Stomach (tissue), 8 donors: ENCODE measurements at regions not wholly inside any gene's neighbourhood (a gene's known extent, or its start where the extent isn't known, plus 50 kb on each side); places are given as distances from the start of the nearest gene placed in this dataset.
A peak's percentile ranks its signal among the peaks of the same experiment; 100 is the strongest.

Source experiments
- DNase-seq, 2 donors: peaks; one replicate each; pipeline versions ENCODE4 v3.0.0 to v3.0.0-alpha.2; 2013 to 2019
- H3K27ac ChIP-seq, 5 donors: fragments of 200-600 bp in 4 of 5; sonication (generic) in 4 of 5; one replicate each; pipeline ENCODE4 v1.5.1; 2013 to 2019; ENCODE audit warnings: mild to moderate bottlenecking in 1 of 5, moderate library complexity in 1 of 5
- H3K27me3 ChIP-seq, 3 donors: fragments of 200-600 bp; sonication (generic); one replicate each; pipeline ENCODE4 v1.5.1; 2017 to 2019; ENCODE audit warnings: mixed run types in 1 of 3
- H3K36me3 ChIP-seq, 4 donors: fragments of 200-600 bp; sonication (generic); 1 replicate in 3 of 4; 2 replicates in 1 of 4; pipeline ENCODE4 v1.5.1; 2016 to 2019
- H3K4me1 ChIP-seq, 4 donors: fragments of 200-600 bp; sonication (generic); one replicate each; pipeline ENCODE4 v1.5.1; 2016 to 2019
- H3K4me3 ChIP-seq, 4 donors: fragments of 200-600 bp; sonication (generic) in 3 of 4; one replicate each; pipeline ENCODE4 v1.5.1; 2016 to 2019; ENCODE audit warnings: mild to moderate bottlenecking in 1 of 4
- H3K9me3 ChIP-seq, 4 donors: fragments of 200-600 bp; sonication (generic); one replicate each; pipeline ENCODE4 v1.5.1; 2016 to 2019
- CTCF ChIP-seq, 7 experiments: fragments of 450-650 bp in 4 of 7; fragments of 200-600 bp in 3 of 7; sonication (generic) in 3 of 7; IDR thresholded peaks; one replicate each; pipeline ENCODE4 v1.5.1; 2016 to 2019; ENCODE audit warnings: antibody characterized with exemption in 7 of 7, control low read depth in 2 of 7, mild to moderate bottlenecking in 1 of 7
- EP300 ChIP-seq: sonication (generic); formaldehyde crosslinking; IDR thresholded peaks from one replicate; pipeline ENCODE4 v1.6.1; 2017; ENCODE audit warnings: antibody characterized with exemption
- POLR2A ChIP-seq, 4 donors: fragments of 450-650 bp; IDR thresholded peaks; one replicate each; pipeline ENCODE4 v1.6.1; 2016; ENCODE audit warnings: antibody characterized with exemption in 4 of 4, control low read depth in 2 of 4, mild to moderate bottlenecking in 1 of 4, moderate library complexity in 1 of 4
- POLR2AphosphoS5 ChIP-seq, 3 donors: sonication (generic); formaldehyde crosslinking; IDR thresholded peaks; one replicate each; pipeline ENCODE4 v1.6.1; 2016; ENCODE audit warnings: antibody characterized with exemption in 3 of 3
- WGBS, 5 donors: extraction: QIAGEN DNeasy Blood & Tissue Kit in 3 of 5; methylation state at CpG; one replicate each; pipeline versions ENCODE4 v1.1.5 to v1.1.7; 2013 to 2018; 5-methylcytosine and 5-hydroxymethylcytosine counted together
- intact Hi-C: fragments of 100-400 bp; cut with DNase I; formaldehyde crosslinking; loops from one replicate; pipeline ENCODE4 v1.15.1; 2023; ENCODE audit warnings: low total_unique reads
- small RNA-seq, 4 donors: library from RNA; depleted of rRNA; stranded (forward); fragments of <200 nt; gene quantifications; one replicate each; pipeline ENCODE3, GENCODE V24; 2016
- donor health status: healthy with polysubstance abuse.
- donor health status: Bipolar disorder and iron deficiency.
- donor health status: healthy.

- TF ChIP-seq EP300 (no peak), POLR2A (IDR thresholded peaks at IDR 0.05) (no peak), POLR2AphosphoS5 (IDR thresholded peaks at IDR 0.05) (no peak), CTCF (IDR thresholded peaks at IDR 0.05) (no peak)
- WGBS, 5 donors, result 53 to 78% (median 75%) methylated on average over 4 of the region's 4 CpGs
- Histone ChIP-seq H3K9me3 (no peaks in the 10 kb centered on the region), H3K36me3 (no peaks in the 10 kb centered on the region), H3K27ac (no peak overlapping the region), H3K27me3 (no peaks in the 10 kb centered on the region), H3K4me3 (no peak overlapping the region), H3K4me1 (no peaks in the 10 kb centered on the region)
- intact Hi-C loops, result no loop called here
- DNase-seq, result no peak
These were observed 339.4 kb downstream of the CHSY3 start for GRCh38 chr5:130243641-130244040.

DNA sequence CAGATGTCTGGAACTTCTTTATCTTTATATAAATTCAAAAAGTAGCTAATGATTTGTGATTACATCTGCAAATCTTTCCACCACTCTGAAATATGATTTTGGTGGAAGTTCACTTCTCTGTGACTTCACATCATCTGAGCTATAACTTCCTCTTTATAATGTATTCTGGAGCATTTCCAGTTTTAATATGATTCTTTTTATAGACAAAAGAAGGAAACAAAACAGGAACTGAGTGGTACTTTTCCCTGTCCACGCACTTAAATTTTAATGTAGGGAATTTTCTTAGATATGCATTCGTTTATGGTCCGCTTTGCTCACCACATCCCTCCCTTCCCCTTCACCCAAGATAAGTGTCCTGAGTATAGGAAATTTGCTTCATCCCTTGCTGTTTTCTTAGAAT, 333.5 kb downstream of the CHSY3 start:
- Histone ChIP-seq H3K36me3 (no peaks in the 10 kb centered on the region), H3K4me3 (no peak overlapping the region), H3K4me1 (no peaks in the 10 kb centered on the region), H3K9me3 (no peaks in the 10 kb centered on the region), H3K27ac (no peak overlapping the region), H3K27me3 (no peaks in the 10 kb centered on the region)
- 49 to 69% (median 59%) methylated on average over 3 of the region's 3 CpGs for WGBS, 5 donors
- intact Hi-C loops, result no loop called here
- TF ChIP-seq POLR2AphosphoS5 (IDR thresholded peaks at IDR 0.05) (no peak), CTCF (IDR thresholded peaks at IDR 0.05) (no peak), EP300 (no peak), POLR2A (IDR thresholded peaks at IDR 0.05) (no peak)
- peak in 1 of 2 donors; percentile 5 for DNase-seq

Small RNA genes in the stretch of these regions (small RNA-seq; reads per million reads assigned to genes)
- gene AC113367.2 (0 reads per million in 4 donors), gene RNU7-53P (0 reads per million in 4 donors)
